Fibroblast of lung (primary cell): ENCODE measurements at regions not wholly inside any gene's neighbourhood (a gene's known extent, or its start where the extent isn't known, plus 50 kb on each side); places are given as distances from the start of the nearest gene placed in this dataset.

Experiments
- CTCF ChIP-seq, 2 donors: IDR thresholded peaks in 1 of 2; conservative IDR thresholded peaks in 1 of 2; 1 replicate in 1 of 2; 2 replicates in 1 of 2; pipeline ENCODE4 v1.5.1; 2011 to 2012; ENCODE audit warnings: low read length in 2 of 2, control low read depth in 1 of 2, inconsistent platforms in 1 of 2, low read depth in 1 of 2, mild to moderate bottlenecking in 1 of 2
- EZH2 ChIP-seq: IDR thresholded peaks from 2 replicates; pipeline ENCODE4 v1.5.1; 2012; ENCODE audit warnings: low read length, control low read depth, mild to moderate bottlenecking; ENCODE audit errors: missing control alignments

- TF ChIP-seq EZH2 (no peak), CTCF (conservative IDR thresholded peaks at IDR 0.05 in 1 of 2, IDR thresholded peaks at IDR 0.05 in 1 of 2; ENCODE audit: low read depth in 1 of 2, low read length in 2 of 2) (no peak)
Measured at GRCh38 chr4:182101618-182102017, 141.6 kb upstream of the TENM3 start.
